Osteocyte (in vitro differentiated cells): ENCODE measurements at regions not wholly inside any gene's neighbourhood (a gene's known extent, or its start where the extent isn't known, plus 50 kb on each side); places are given as distances from the start of the nearest gene placed in this dataset.

Source experiments
- DNase-seq: peaks from one replicate; pipeline ENCODE4 v3.0.0; 2021; ENCODE audit warnings: mixed read lengths; ENCODE audit not compliant: unreplicated experiment; ENCODE audit errors: extremely low spot score
- H3K27ac Mint-ChIP-seq: one replicate; pipeline ENCODE4 v1.8.0; 2021; ENCODE audit warnings: mild to moderate bottlenecking, mixed read lengths; ENCODE audit not compliant: unreplicated experiment
- H3K27me3 Mint-ChIP-seq: one replicate; pipeline ENCODE4 v1.8.0; 2021; ENCODE audit warnings: mixed read lengths; ENCODE audit not compliant: unreplicated experiment
- H3K36me3 Mint-ChIP-seq: one replicate; pipeline ENCODE4 v1.8.0; 2021; ENCODE audit warnings: mixed read lengths; ENCODE audit not compliant: unreplicated experiment
- H3K4me1 Mint-ChIP-seq: one replicate; pipeline ENCODE4 v1.8.0; 2021; ENCODE audit warnings: mixed read lengths; ENCODE audit not compliant: unreplicated experiment
- H3K4me3 Mint-ChIP-seq: one replicate; pipeline ENCODE4 v1.8.0; 2021; ENCODE audit warnings: mild to moderate bottlenecking, moderate library complexity, mixed read lengths; ENCODE audit not compliant: unreplicated experiment
- H3K9me3 Mint-ChIP-seq: one replicate; pipeline ENCODE4 v1.8.0; 2021; ENCODE audit warnings: mixed read lengths; ENCODE audit not compliant: unreplicated experiment
- TF ChIP-seq, protein P1 (sequence below): fragments of 200-600 bp; sonication (generic); IDR thresholded peaks from 2 replicates; pipeline ENCODE4 v1.5.0; 2021; ENCODE audit warnings: antibody characterized with exemption, mild to moderate bottlenecking, moderate library complexity

DNA sequence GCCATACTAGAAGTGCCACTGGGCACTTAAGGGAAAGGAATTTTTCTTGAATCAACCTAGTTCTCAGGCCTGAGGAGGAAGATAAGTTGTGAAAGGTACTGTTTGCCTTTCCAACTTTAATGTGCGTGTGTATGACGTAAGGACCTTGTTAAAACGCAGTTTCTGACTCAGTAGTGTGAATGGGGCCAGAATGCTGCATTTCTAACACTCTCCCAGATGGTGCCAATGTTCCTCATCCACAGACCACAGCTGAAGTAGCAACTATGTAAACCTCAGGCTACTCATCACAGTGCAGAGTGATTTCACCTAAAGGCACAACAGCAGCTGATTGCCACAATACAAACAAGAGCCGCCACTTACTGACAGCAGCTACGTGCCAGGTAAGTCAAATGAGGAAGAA, 103.6 kb downstream of the OTOL1 start:
- TF ChIP-seq, protein P1, sequence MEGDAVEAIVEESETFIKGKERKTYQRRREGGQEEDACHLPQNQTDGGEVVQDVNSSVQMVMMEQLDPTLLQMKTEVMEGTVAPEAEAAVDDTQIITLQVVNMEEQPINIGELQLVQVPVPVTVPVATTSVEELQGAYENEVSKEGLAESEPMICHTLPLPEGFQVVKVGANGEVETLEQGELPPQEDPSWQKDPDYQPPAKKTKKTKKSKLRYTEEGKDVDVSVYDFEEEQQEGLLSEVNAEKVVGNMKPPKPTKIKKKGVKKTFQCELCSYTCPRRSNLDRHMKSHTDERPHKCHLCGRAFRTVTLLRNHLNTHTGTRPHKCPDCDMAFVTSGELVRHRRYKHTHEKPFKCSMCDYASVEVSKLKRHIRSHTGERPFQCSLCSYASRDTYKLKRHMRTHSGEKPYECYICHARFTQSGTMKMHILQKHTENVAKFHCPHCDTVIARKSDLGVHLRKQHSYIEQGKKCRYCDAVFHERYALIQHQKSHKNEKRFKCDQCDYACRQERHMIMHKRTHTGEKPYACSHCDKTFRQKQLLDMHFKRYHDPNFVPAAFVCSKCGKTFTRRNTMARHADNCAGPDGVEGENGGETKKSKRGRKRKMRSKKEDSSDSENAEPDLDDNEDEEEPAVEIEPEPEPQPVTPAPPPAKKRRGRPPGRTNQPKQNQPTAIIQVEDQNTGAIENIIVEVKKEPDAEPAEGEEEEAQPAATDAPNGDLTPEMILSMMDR: no peak
- DNase-seq: no peak
- H3K36me3 Mint-ChIP-seq: no peaks in the 10 kb centered on the region
- no peak overlapping the region for H3K27ac Mint-ChIP-seq
- no peak overlapping the region for H3K4me3 Mint-ChIP-seq
- no peaks in the 10 kb centered on the region for H3K9me3 Mint-ChIP-seq
- no peaks in the 10 kb centered on the region for H3K4me1 Mint-ChIP-seq
- peaks cover 16% of the 10 kb centered on the region for H3K27me3 Mint-ChIP-seq

DNA sequence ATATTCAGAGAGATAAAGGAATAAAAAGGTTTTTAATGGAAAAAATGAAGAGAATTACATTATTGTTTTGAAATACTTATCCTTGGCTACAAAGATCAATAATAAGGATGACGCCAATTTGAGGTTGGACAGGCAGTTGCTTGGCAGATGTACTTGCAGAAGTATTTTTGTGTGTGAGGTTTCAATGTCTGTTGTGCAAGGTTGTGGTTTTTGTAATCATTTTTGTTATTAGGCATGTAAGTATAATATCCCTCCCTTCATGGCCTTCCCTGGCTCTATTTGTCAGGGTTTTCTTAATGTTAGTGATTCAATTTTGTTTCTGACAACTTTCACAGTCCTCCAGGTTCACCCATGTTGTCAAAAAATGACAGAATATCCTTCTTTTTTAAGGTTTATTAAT, 105.9 kb downstream of the OTOL1 start:
- TF ChIP-seq, protein P1: no peak
- no peak for DNase-seq
- no peak overlapping the region for H3K4me3 Mint-ChIP-seq
- no peaks in the 10 kb centered on the region for H3K4me1 Mint-ChIP-seq
- H3K9me3 Mint-ChIP-seq: no peaks in the 10 kb centered on the region
- no peak overlapping the region for H3K27ac Mint-ChIP-seq
- no peaks in the 10 kb centered on the region for H3K36me3 Mint-ChIP-seq
- H3K27me3 Mint-ChIP-seq: peaks cover 11% of the 10 kb centered on the region

DNA sequence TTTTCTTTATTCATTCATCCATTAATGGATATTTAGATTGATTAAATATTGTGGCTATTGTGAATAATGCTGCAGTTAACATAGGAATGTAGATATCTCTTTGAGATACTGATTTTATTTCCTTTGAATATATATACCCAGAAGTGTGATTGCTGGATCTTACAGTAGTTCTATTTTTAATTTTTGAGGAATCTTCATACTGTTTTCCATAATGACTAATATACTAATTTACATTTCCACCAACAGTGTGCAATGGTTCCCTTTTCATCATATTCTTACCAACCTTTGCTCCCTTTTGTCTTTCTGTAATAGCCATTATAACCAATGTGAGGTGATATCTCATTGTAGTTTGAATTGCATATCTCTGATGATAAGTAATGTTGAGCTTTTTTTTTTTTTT, 106.3 kb downstream of the OTOL1 start:
- no peaks in the 10 kb centered on the region for H3K9me3 Mint-ChIP-seq
- no peak for DNase-seq
- TF ChIP-seq, protein P1: no peak
- H3K4me3 Mint-ChIP-seq: no peak overlapping the region
- H3K27ac Mint-ChIP-seq: no peak overlapping the region
- peaks cover 11% of the 10 kb centered on the region for H3K27me3 Mint-ChIP-seq
- H3K36me3 Mint-ChIP-seq: no peaks in the 10 kb centered on the region
- H3K4me1 Mint-ChIP-seq: no peaks in the 10 kb centered on the region

DNA sequence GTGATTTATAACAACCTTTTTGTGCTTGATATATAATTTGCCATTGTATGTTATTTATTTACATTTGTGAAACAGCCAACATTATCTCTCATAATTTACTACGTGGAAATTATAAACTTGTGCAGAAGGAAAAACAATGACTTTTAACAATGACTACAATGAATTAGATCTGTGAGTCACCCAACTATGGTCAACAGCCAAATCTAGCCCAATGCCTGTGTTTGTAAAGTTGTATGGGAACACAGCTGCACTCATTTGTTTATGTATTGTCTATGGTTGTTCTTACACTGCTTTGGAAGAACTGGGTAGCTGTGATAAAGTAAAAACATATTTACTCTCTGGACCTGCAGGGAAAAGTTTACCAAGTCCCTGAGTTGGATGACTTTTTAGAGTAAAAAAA, 110.4 kb downstream of the OTOL1 start:
- DNase-seq: no peak
- Mint-ChIP-seq H3K4me1 (no peaks in the 10 kb centered on the region), H3K9me3 (peaks cover 6% of the 10 kb centered on the region), H3K36me3 (no peaks in the 10 kb centered on the region), H3K27me3 (peaks cover 10% of the 10 kb centered on the region), H3K4me3 (no peak overlapping the region), H3K27ac (no peak overlapping the region)
- TF ChIP-seq, protein P1: no peak

DNA sequence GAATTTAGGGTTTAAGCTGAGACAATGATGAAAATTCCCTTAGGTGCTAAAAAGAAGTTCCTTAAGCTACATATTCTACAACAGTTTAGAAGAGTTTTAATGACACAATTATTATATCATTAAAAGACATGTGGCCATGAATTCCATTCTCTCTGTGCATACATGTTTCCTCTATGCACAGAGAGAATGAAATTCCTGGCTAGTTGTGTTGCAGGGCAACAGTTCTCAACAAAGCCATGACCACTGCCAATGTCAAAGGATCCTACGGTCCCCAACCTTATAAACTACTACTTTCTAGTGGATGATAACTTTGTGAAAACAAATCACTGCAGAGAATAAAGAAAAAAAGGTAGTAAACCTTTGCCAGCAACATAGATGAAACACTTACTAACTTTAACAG, 122.7 kb downstream of the OTOL1 start:
- Mint-ChIP-seq H3K4me3 (no peak overlapping the region), H3K36me3 (no peaks in the 10 kb centered on the region), H3K27ac (no peak overlapping the region), H3K4me1 (no peaks in the 10 kb centered on the region), H3K9me3 (no peaks in the 10 kb centered on the region), H3K27me3 (peaks cover 3% of the 10 kb centered on the region)
- DNase-seq: no peak
- TF ChIP-seq, protein P1: no peak
